ENCODE measurements at regions not wholly inside any gene's neighbourhood (a gene's known extent, or its start where the extent isn't known, plus 50 kb on each side); places are given as distances from the start of the nearest gene placed in this dataset.

- Mint-ChIP-seq H3K36me3 (ENCODE audit: low read depth) (peaks cover 4% of the 10 kb centered on the region), H3K27ac (ENCODE audit: unreplicated experiment) (no peak overlapping the region), H3K4me3 (no peak overlapping the region), H3K9me3 (peaks cover 12% of the 10 kb centered on the region), H3K27me3 (ENCODE audit: low read depth) (peaks cover 3% of the 10 kb centered on the region), H3K4me1 (no peaks in the 10 kb centered on the region)
- no peak for DNase-seq (ENCODE audit: low read depth, low spot score)
- TF ChIP-seq CTCF (conservative IDR thresholded peaks at IDR 0.05), result no peak
These were observed 481.3 kb downstream of the TMEM114 start for GRCh38 chr16:8108991-8109509.

- Mint-ChIP-seq H3K27ac (ENCODE audit: unreplicated experiment) (no peak overlapping the region), H3K4me1 (no peaks in the 10 kb centered on the region), H3K36me3 (ENCODE audit: low read depth) (no peaks in the 10 kb centered on the region), H3K27me3 (ENCODE audit: low read depth) (peaks cover 3% of the 10 kb centered on the region), H3K4me3 (no peak overlapping the region), H3K9me3 (no peaks in the 10 kb centered on the region)
- DNase-seq (ENCODE audit: low read depth, low spot score), result no peak
- TF ChIP-seq CTCF (conservative IDR thresholded peaks at IDR 0.05), result no peak
These were observed 483.0 kb downstream of the TMEM114 start for GRCh38 chr16:8107296-8107695.

- Mint-ChIP-seq H3K4me3 (no peak overlapping the region), H3K27me3 (ENCODE audit: low read depth) (peaks cover 5% of the 10 kb centered on the region), H3K36me3 (ENCODE audit: low read depth) (no peaks in the 10 kb centered on the region)
These were observed 486.5 kb downstream of the TMEM114 start for GRCh38 chr16:8103649-8104289.

GRCh38 chr16:8099586-8099985, 490.7 kb downstream of the TMEM114 start:
- no peak for DNase-seq (ENCODE audit: low read depth, low spot score)
- H3K4me1 Mint-ChIP-seq, result no peaks in the 10 kb centered on the region
- H3K27me3 Mint-ChIP-seq (ENCODE audit: low read depth), result peaks cover 6% of the 10 kb centered on the region
- no peaks in the 10 kb centered on the region for H3K9me3 Mint-ChIP-seq
- no peak for TF ChIP-seq CTCF (conservative IDR thresholded peaks at IDR 0.05)
- H3K36me3 Mint-ChIP-seq (ENCODE audit: low read depth), result no peaks in the 10 kb centered on the region
- no peak overlapping the region for H3K27ac Mint-ChIP-seq (ENCODE audit: unreplicated experiment)
- H3K4me3 Mint-ChIP-seq, result no peak overlapping the region

More at GRCh38 chr16:8103649-8104289, 486.5 kb downstream of the TMEM114 start:
- Mint-ChIP-seq H3K4me1 (no peaks in the 10 kb centered on the region), H3K9me3 (no peaks in the 10 kb centered on the region), H3K27ac (ENCODE audit: unreplicated experiment) (no peak overlapping the region)
- no peak for DNase-seq (ENCODE audit: low read depth, low spot score)
- no peak for TF ChIP-seq CTCF (conservative IDR thresholded peaks at IDR 0.05)

GRCh38 chr16:8098947-8099512, 491.3 kb downstream of the TMEM114 start:
- no peak for DNase-seq (ENCODE audit: low read depth, low spot score)
- Mint-ChIP-seq H3K4me3 (no peak overlapping the region), H3K27ac (ENCODE audit: unreplicated experiment) (no peak overlapping the region)

More at GRCh38 chr16:8098947-8099512, 491.3 kb downstream of the TMEM114 start:
- Mint-ChIP-seq H3K9me3 (no peaks in the 10 kb centered on the region), H3K36me3 (ENCODE audit: low read depth) (no peaks in the 10 kb centered on the region), H3K27me3 (ENCODE audit: low read depth) (peaks cover 6% of the 10 kb centered on the region), H3K4me1 (no peaks in the 10 kb centered on the region)
- no peak for TF ChIP-seq CTCF (conservative IDR thresholded peaks at IDR 0.05)

Measured in neural crest cell (in vitro differentiated cells).